NCI-H2227 treated with DMSO at 0.1 percent for 48 hours (cell line): ENCODE measurements at regions not wholly inside any gene's neighbourhood (a gene's known extent, or its start where the extent isn't known, plus 50 kb on each side); places are given as distances from the start of the nearest gene placed in this dataset.
"Not testable (repeated sequence)": the region's sequence is repeated elsewhere in the genome, so short reads cannot be mapped to it uniquely, and the experiment has no call there.

ENCODE experiments used
- DNase-seq: peaks from one replicate; lab custom pipeline; 2025; lab: John Stamatoyannopoulos, UW

GRCh38 chr17:56690441-56691291, 97.2 kb downstream of the NOG start:
- DNase-seq: no peak

- DNase-seq: no peak
Measured at GRCh38 chr17:56694825-56695224, 101.3 kb downstream of the NOG start.

- DNase-seq: no peak
Measured at GRCh38 chr17:56697190-56697589, 103.7 kb downstream of the NOG start.

- DNase-seq: no peak
Measured at GRCh38 chr17:56699186-56699894, 105.8 kb downstream of the NOG start.

- no peak for DNase-seq
Measured at GRCh38 chr17:56700919-56701420, 107.5 kb downstream of the NOG start.

- no peak for DNase-seq
Measured at GRCh38 chr17:56707312-56708219, 114.1 kb downstream of the NOG start.

GRCh38 chr17:56708220-56708558, 114.7 kb downstream of the NOG start:
- DNase-seq: no peak

- DNase-seq: no peak
Measured at GRCh38 chr17:56708670-56709410, 115.3 kb downstream of the NOG start.

GRCh38 chr17:56710986-56711385, 117.5 kb downstream of the NOG start:
- no peak for DNase-seq

GRCh38 chr17:56715613-56716357, 117.9 kb downstream of the C17orf67 start:
- DNase-seq: peak; percentile 69

GRCh38 chr17:56717471-56717870, 116.2 kb downstream of the C17orf67 start:
- no peak for DNase-seq

- DNase-seq: no peak
Measured at GRCh38 chr17:56718515-56718914, 115.2 kb downstream of the C17orf67 start.

- no peak for DNase-seq
Measured at GRCh38 chr17:56723421-56723820, 110.3 kb downstream of the C17orf67 start.

- DNase-seq: no peak
Measured at GRCh38 chr17:56724664-56725063, 109.1 kb downstream of the C17orf67 start.

- no peak for DNase-seq
Measured at GRCh38 chr17:56725144-56725543, 108.6 kb downstream of the C17orf67 start.

- DNase-seq: no peak
Measured at GRCh38 chr17:56727876-56728617, 105.7 kb downstream of the C17orf67 start.

- not testable (repeated sequence) for DNase-seq
Measured at GRCh38 chr17:56731096-56731495, 102.6 kb downstream of the C17orf67 start.

GRCh38 chr17:56733833-56734232, 99.9 kb downstream of the C17orf67 start:
- no peak for DNase-seq

GRCh38 chr17:56735842-56736241, 97.9 kb downstream of the C17orf67 start:
- no peak for DNase-seq
